Naive thymus-derived CD8-positive, alpha-beta T cell (primary cell): ENCODE measurements at regions not wholly inside any gene's neighbourhood (a gene's known extent, or its start where the extent isn't known, plus 50 kb on each side); places are given as distances from the start of the nearest gene placed in this dataset.

Source experiments
- ATAC-seq, 2 donors: fragments of 150-1000 bp; cut with Tn5 transposase in 1 of 2; sonication (Bioruptor Pico), chemical (Tn5 transposase) in 1 of 2; 1 replicate in 1 of 2; 2 replicates in 1 of 2; pipeline ENCODE4 v1.10.0; 2021; ENCODE audit warnings: mild to moderate bottlenecking in 2 of 2, moderate library complexity in 2 of 2
- POLR2A ChIA-PET: fragments of 350-600 bp; sonication (Branson Sonifier 250); formaldehyde crosslinking; loops from one replicate; lab custom pipeline; 2021; ENCODE audit warnings: antibody characterized with exemption; lab: Charles Lee
- DNase-seq, 10 donors: peaks; one replicate each; pipeline versions ENCODE4 v3.0.0 to v3.0.0-alpha.2; 2020 to 2022
- H3K27ac Mint-ChIP-seq, 10 donors: one replicate each; pipeline ENCODE4 v1.8.0; 2020 to 2022; ENCODE audit warnings: mild to moderate bottlenecking in 10 of 10, mixed read lengths in 10 of 10, moderate library complexity in 4 of 10, inconsistent platforms in 1 of 10
- H3K27me3 Mint-ChIP-seq, 5 donors: one replicate each; pipeline ENCODE4 v1.8.0; 2021 to 2022; ENCODE audit warnings: mixed read lengths in 5 of 5
- H3K36me3 Mint-ChIP-seq, 3 donors: one replicate each; pipeline ENCODE4 v1.8.0; 2020 to 2022; ENCODE audit warnings: mixed read lengths in 3 of 3, mild to moderate bottlenecking in 2 of 3, inconsistent platforms in 1 of 3
- H3K4me1 Mint-ChIP-seq, 4 donors: one replicate each; pipeline ENCODE4 v1.8.0; 2021 to 2022; ENCODE audit warnings: mixed read lengths in 4 of 4
- H3K4me3 Mint-ChIP-seq, 10 donors: one replicate each; pipeline ENCODE4 v1.8.0; 2020 to 2022; ENCODE audit warnings: mild to moderate bottlenecking in 10 of 10, mixed read lengths in 10 of 10, moderate library complexity in 6 of 10, inconsistent platforms in 1 of 10
- H3K9me3 Mint-ChIP-seq, 9 donors: one replicate each; pipeline ENCODE4 v1.8.0; 2020 to 2022; ENCODE audit warnings: mixed read lengths in 9 of 9, mild to moderate bottlenecking in 3 of 9, inconsistent platforms in 1 of 9, moderate library complexity in 1 of 9

- Mint-ChIP-seq H3K27me3 (peaks cover 0 to 9% (median 0%) of the 10 kb centered on the region in 5 donors), H3K9me3 (no peaks in the 10 kb centered on the region)
- ATAC-seq: no peak
Measured at GRCh38 chr5:146940295-146940694, 61.7 kb upstream of the PPP2R2B start.

GRCh38 chr5:146944019-146944418, 65.5 kb upstream of the PPP2R2B start:
- Mint-ChIP-seq H3K27me3 (peaks cover 0 to 2% (median 0%) of the 10 kb centered on the region in 5 donors), H3K4me3 (no peak overlapping the region), H3K4me1 (peaks cover 0 to 7% (median 5%) of the 10 kb centered on the region in 4 donors), H3K9me3 (no peaks in the 10 kb centered on the region), H3K27ac (peak overlapping the region in 1 of 10 donors; percentile 40), H3K36me3 (no peaks in the 10 kb centered on the region)
- POLR2A ChIA-PET: no interaction called here
- no peak for ATAC-seq
- DNase-seq: no peak

More at GRCh38 chr5:146940295-146940694, 61.7 kb upstream of the PPP2R2B start:
- H3K36me3 Mint-ChIP-seq: no peaks in the 10 kb centered on the region
- DNase-seq: no peak
- H3K4me3 Mint-ChIP-seq: no peak overlapping the region
- no peaks in the 10 kb centered on the region for H3K4me1 Mint-ChIP-seq
- POLR2A ChIA-PET: no interaction called here
- H3K27ac Mint-ChIP-seq: no peak overlapping the region

- DNase-seq (no peak), ATAC-seq (no peak)
- Mint-ChIP-seq H3K4me1 (peaks cover 0 to 7% (median 5%) of the 10 kb centered on the region in 4 donors), H3K27ac (no peak overlapping the region), H3K9me3 (no peaks in the 10 kb centered on the region), H3K4me3 (no peak overlapping the region), H3K36me3 (no peaks in the 10 kb centered on the region), H3K27me3 (peaks cover 0 to 2% (median 0%) of the 10 kb centered on the region in 5 donors)
- POLR2A ChIA-PET: no interaction called here
Measured at GRCh38 chr5:146944764-146945616, 66.4 kb upstream of the PPP2R2B start.

- H3K9me3 Mint-ChIP-seq: no peaks in the 10 kb centered on the region
- peaks cover 0 to 2% (median 0%) of the 10 kb centered on the region in 5 donors for H3K27me3 Mint-ChIP-seq
- POLR2A ChIA-PET: no interaction called here
- no peak for DNase-seq
- H3K27ac Mint-ChIP-seq: no peak overlapping the region
- no peak for ATAC-seq
- no peaks in the 10 kb centered on the region for H3K36me3 Mint-ChIP-seq
- H3K4me1 Mint-ChIP-seq: peaks cover 0 to 7% (median 5%) of the 10 kb centered on the region in 4 donors
- H3K4me3 Mint-ChIP-seq: no peak overlapping the region
Measured at GRCh38 chr5:146945617-146946084, 67.1 kb upstream of the PPP2R2B start.

- peak overlapping the region in 1 of 10 donors; percentile 29 for H3K27ac Mint-ChIP-seq
- H3K4me3 Mint-ChIP-seq: no peak overlapping the region
- peaks cover 0 to 7% (median 5%) of the 10 kb centered on the region in 4 donors for H3K4me1 Mint-ChIP-seq
- no peak for ATAC-seq
- POLR2A ChIA-PET: no interaction called here
- peak in 1 of 10 donors; percentile 11 for DNase-seq
- no peaks in the 10 kb centered on the region for H3K9me3 Mint-ChIP-seq
- H3K36me3 Mint-ChIP-seq: no peaks in the 10 kb centered on the region
- H3K27me3 Mint-ChIP-seq: peaks cover 0 to 6% (median 0%) of the 10 kb centered on the region in 5 donors
Measured at GRCh38 chr5:146947181-146947941, 68.8 kb upstream of the PPP2R2B start.

GRCh38 chr5:146948666-146949065, 70.1 kb upstream of the PPP2R2B start:
- no peaks in the 10 kb centered on the region for H3K36me3 Mint-ChIP-seq
- H3K4me3 Mint-ChIP-seq: no peak overlapping the region
- DNase-seq: no peak
- H3K27ac Mint-ChIP-seq: no peak overlapping the region
- H3K9me3 Mint-ChIP-seq: no peaks in the 10 kb centered on the region
- H3K27me3 Mint-ChIP-seq: peaks cover 0 to 10% (median 0%) of the 10 kb centered on the region in 5 donors
- peaks cover 0 to 7% (median 5%) of the 10 kb centered on the region in 4 donors for H3K4me1 Mint-ChIP-seq
- POLR2A ChIA-PET: no interaction called here
- no peak for ATAC-seq

GRCh38 chr5:146952168-146952567, 73.6 kb upstream of the PPP2R2B start:
- no peak for ATAC-seq
- H3K9me3 Mint-ChIP-seq: no peaks in the 10 kb centered on the region
- H3K27me3 Mint-ChIP-seq: peaks cover 3 to 19% (median 8%) of the 10 kb centered on the region in 5 donors

GRCh38 chr5:146956217-146956616, 77.7 kb upstream of the PPP2R2B start:
- Mint-ChIP-seq H3K36me3 (no peaks in the 10 kb centered on the region), H3K27me3 (peaks cover 4 to 24% (median 14%) of the 10 kb centered on the region in 5 donors), H3K9me3 (no peaks in the 10 kb centered on the region), H3K4me3 (no peak overlapping the region), H3K4me1 (no peaks in the 10 kb centered on the region), H3K27ac (no peak overlapping the region)
- POLR2A ChIA-PET: no interaction called here
- no peak for ATAC-seq
- no peak for DNase-seq

More at GRCh38 chr5:146952168-146952567, 73.6 kb upstream of the PPP2R2B start:
- Mint-ChIP-seq H3K4me3 (no peak overlapping the region), H3K36me3 (no peaks in the 10 kb centered on the region), H3K4me1 (peaks cover 0 to 6% (median 4%) of the 10 kb centered on the region in 4 donors), H3K27ac (no peak overlapping the region)
- POLR2A ChIA-PET: no interaction called here
- DNase-seq: no peak

GRCh38 chr5:146959360-146959759, 80.8 kb upstream of the PPP2R2B start:
- no peaks in the 10 kb centered on the region for H3K9me3 Mint-ChIP-seq
- peaks cover 4 to 24% (median 8%) of the 10 kb centered on the region in 5 donors for H3K27me3 Mint-ChIP-seq
- POLR2A ChIA-PET: interaction anchor here (0.6 kb wide), 1 partner anchor 13 kb away, joined by 3 read pairs; no protein-coding TSS in a partner anchor
- no peaks in the 10 kb centered on the region for H3K36me3 Mint-ChIP-seq
- H3K4me3 Mint-ChIP-seq: no peak overlapping the region
- no peak for ATAC-seq
- no peak overlapping the region for H3K27ac Mint-ChIP-seq
- no peak for DNase-seq
- H3K4me1 Mint-ChIP-seq: no peaks in the 10 kb centered on the region

GRCh38 chr5:146962801-146963355, 84.3 kb upstream of the PPP2R2B start:
- H3K9me3 Mint-ChIP-seq: no peaks in the 10 kb centered on the region
- H3K36me3 Mint-ChIP-seq: no peaks in the 10 kb centered on the region
- POLR2A ChIA-PET: no interaction called here
- no peaks in the 10 kb centered on the region for H3K4me1 Mint-ChIP-seq
- no peak overlapping the region for H3K27ac Mint-ChIP-seq
- no peak overlapping the region for H3K4me3 Mint-ChIP-seq
- no peak for DNase-seq
- no peak for ATAC-seq
- peaks cover 0 to 9% (median 4%) of the 10 kb centered on the region in 5 donors for H3K27me3 Mint-ChIP-seq

GRCh38 chr5:146965761-146966659, 87.5 kb upstream of the PPP2R2B start:
- Mint-ChIP-seq H3K36me3 (no peaks in the 10 kb centered on the region), H3K9me3 (no peaks in the 10 kb centered on the region), H3K27ac (no peak overlapping the region), H3K4me3 (no peak overlapping the region), H3K27me3 (peaks cover 0 to 3% (median 0%) of the 10 kb centered on the region in 5 donors), H3K4me1 (no peaks in the 10 kb centered on the region)
- DNase-seq (peak; percentile 7 to 78 (median 52)), ATAC-seq (peak; percentile 59 to 62)
- POLR2A ChIA-PET: no interaction called here

- Mint-ChIP-seq H3K27me3 (peaks cover 0 to 4% (median 3%) of the 10 kb centered on the region in 5 donors), H3K36me3 (no peaks in the 10 kb centered on the region), H3K4me1 (no peaks in the 10 kb centered on the region), H3K9me3 (no peaks in the 10 kb centered on the region), H3K4me3 (no peak overlapping the region), H3K27ac (no peak overlapping the region)
- POLR2A ChIA-PET: no interaction called here
- DNase-seq (no peak), ATAC-seq (no peak)
Measured at GRCh38 chr5:146967646-146968045, 89.1 kb upstream of the PPP2R2B start.
